Tibial nerve (tissue), 3 donors: ENCODE measurements at regions not wholly inside any gene's neighbourhood (a gene's known extent, or its start where the extent isn't known, plus 50 kb on each side); places are given as distances from the start of the nearest gene placed in this dataset.

Source experiments
- CTCF ChIP-seq, 5 experiments: fragments of 200-600 bp in 3 of 5; fragments of 450-650 bp in 2 of 5; sonication (generic) in 3 of 5; IDR thresholded peaks; one replicate each; pipeline ENCODE4 v1.5.1; 2016 to 2019; ENCODE audit warnings: antibody characterized with exemption in 5 of 5, mild to moderate bottlenecking in 3 of 5, moderate library complexity in 2 of 5
- POLR2A ChIP-seq, 2 donors: fragments of 450-650 bp; IDR thresholded peaks; one replicate each; pipeline ENCODE4 v1.6.1; 2017; ENCODE audit warnings: antibody characterized with exemption in 2 of 2, mild to moderate bottlenecking in 2 of 2, moderate library complexity in 2 of 2

- TF ChIP-seq CTCF (IDR thresholded peaks at IDR 0.05) (no peak), POLR2A (IDR thresholded peaks at IDR 0.05) (no peak)
These were observed 402.0 kb upstream of the KLF6 start for GRCh38 chr10:4186849-4187540.
